GM12892 (cell line): ENCODE measurements at regions not wholly inside any gene's neighbourhood (a gene's known extent, or its start where the extent isn't known, plus 50 kb on each side); places are given as distances from the start of the nearest gene placed in this dataset.

Source experiments
- DNase-seq: peaks from one replicate; pipeline ENCODE4 v3.0.0; 2011; ENCODE audit not compliant: insufficient read length
- FAIRE-seq: peaks from 2 replicates; lab custom pipeline; 2011; peaks lifted over from hg19 to GRCh38; lab: Jason Lieb, UNC
- POLR2A ChIP-seq: IDR thresholded peaks from 2 replicates; pipeline ENCODE4 v1.6.1; 2011; ENCODE audit warnings: low read depth, low read length, control low read depth
- POLR2AphosphoS5 ChIP-seq: IDR thresholded peaks from 2 replicates; pipeline ENCODE4 v1.6.1; 2011; ENCODE audit warnings: low read depth, low read length, control low read depth
- TAF1 ChIP-seq: IDR thresholded peaks from 2 replicates; pipeline ENCODE4 v1.6.1; 2011; ENCODE audit warnings: low read depth, mild to moderate bottlenecking, control low read depth, low read length, borderline replicate concordance

GRCh38 chr10:131812736-131813604, 87.8 kb upstream of the PPP2R2D start:
- DNase-seq = no peak
- FAIRE-seq = no peak
- TF ChIP-seq POLR2AphosphoS5 (no peak), TAF1 (no peak), POLR2A (no peak)

GRCh38 chr10:131814567-131815265, 86.1 kb upstream of the PPP2R2D start:
- TF ChIP-seq TAF1 (no peak), POLR2AphosphoS5 (no peak), POLR2A (no peak)
- DNase-seq (no peak), FAIRE-seq (no peak)

GRCh38 chr10:131815266-131816156, 85.3 kb upstream of the PPP2R2D start:
- no peak for DNase-seq
- no peak for FAIRE-seq
- no peak for TF ChIP-seq TAF1
- no peak for TF ChIP-seq POLR2AphosphoS5
- TF ChIP-seq POLR2A = no peak

- DNase-seq (no peak), FAIRE-seq (no peak)
- TF ChIP-seq POLR2AphosphoS5 = no peak
- no peak for TF ChIP-seq POLR2A
- TF ChIP-seq TAF1 = no peak
These were observed 84.5 kb upstream of the PPP2R2D start for GRCh38 chr10:131816157-131816775.

- DNase-seq (no peak), FAIRE-seq (no peak)
These were observed 83.7 kb upstream of the PPP2R2D start for GRCh38 chr10:131816941-131817700.

GRCh38 chr10:131817866-131818509, 82.8 kb upstream of the PPP2R2D start:
- FAIRE-seq (no peak), DNase-seq (no peak)
- TF ChIP-seq TAF1 (no peak), POLR2A (no peak), POLR2AphosphoS5 (no peak)

More at GRCh38 chr10:131816941-131817700, 83.7 kb upstream of the PPP2R2D start:
- no peak for TF ChIP-seq POLR2AphosphoS5
- TF ChIP-seq TAF1 = no peak
- TF ChIP-seq POLR2A = no peak

GRCh38 chr10:131818510-131819234, 82.1 kb upstream of the PPP2R2D start:
- DNase-seq = no peak

GRCh38 chr10:131819241-131820072, 81.4 kb upstream of the PPP2R2D start:
- no peak for DNase-seq
- TF ChIP-seq POLR2AphosphoS5 (no peak), TAF1 (no peak), POLR2A (no peak)
- FAIRE-seq = no peak

More at GRCh38 chr10:131818510-131819234, 82.1 kb upstream of the PPP2R2D start:
- no peak for TF ChIP-seq TAF1
- TF ChIP-seq POLR2A = no peak
- no peak for TF ChIP-seq POLR2AphosphoS5
- no peak for FAIRE-seq
